B cell (primary cell): ENCODE measurements at regions not wholly inside any gene's neighbourhood (a gene's known extent, or its start where the extent isn't known, plus 50 kb on each side); places are given as distances from the start of the nearest gene placed in this dataset.

ENCODE experiments used
- ATAC-seq: fragments of 200-7000 bp; cut with Tn5 transposase; one replicate; pipeline ENCODE4 v1.10.0; 2021; ENCODE audit warnings: low read depth, mild to moderate bottlenecking, moderate number of reproducible peaks, moderate library complexity
- CTCF ChIA-PET: fragments of 350-600 bp; sonication (Branson Sonifier 250); formaldehyde crosslinking; loops from one replicate; lab custom pipeline; 2021; ENCODE audit warnings: antibody characterized with exemption, inconsistent platforms; lab: Charles Lee
- POLR2A ChIA-PET: fragments of 350-600 bp; sonication (Branson Sonifier 250); formaldehyde crosslinking; loops from one replicate; lab custom pipeline; 2021; ENCODE audit warnings: antibody characterized with exemption; lab: Charles Lee
- DNase-seq: peaks from one replicate; pipeline ENCODE4 v3.0.0; 2013
- H2AFZ ChIP-seq: 2 replicates; pipeline ENCODE4 v1.6.1; 2012; ENCODE audit warnings: mild to moderate bottlenecking, low read depth, low read length; ENCODE audit not compliant: insufficient read depth, poor library complexity, severe bottlenecking
- H3K27ac ChIP-seq, 2 donors: 1 replicate in 1 of 2; 2 replicates in 1 of 2; pipeline ENCODE4 v1.5.1; 2012 to 2013; ENCODE audit warnings: low read length in 2 of 2, mild to moderate bottlenecking in 2 of 2, moderate library complexity in 1 of 2
- H3K27me3 ChIP-seq, 4 experiments: fragments of 200-600 bp in 1 of 4; sonication (generic) in 1 of 4; replicated peaks in 1 of 4; 1 replicate in 2 of 4; 2 replicates in 2 of 4; pipeline versions ENCODE4 v1.6.1 to v1.7.0; 2013 to 2016; ENCODE audit warnings: low read length in 3 of 4, mild to moderate bottlenecking in 2 of 4, mixed read lengths in 1 of 4, moderate library complexity in 1 of 4; ENCODE audit not compliant: insufficient read depth in 4 of 4, control insufficient read depth in 3 of 4; ENCODE audit errors: control extremely low read depth in 1 of 4
- H3K36me3 ChIP-seq, 2 experiments: replicated peaks in 1 of 2; 1 replicate in 1 of 2; 2 replicates in 1 of 2; pipeline versions ENCODE4 v1.6.1 to v1.7.1; 2013; ENCODE audit warnings: low read length in 1 of 2; ENCODE audit not compliant: insufficient read depth in 2 of 2, control insufficient read depth in 1 of 2; ENCODE audit errors: control extremely low read depth in 1 of 2, extremely low read depth in 1 of 2
- H3K4me1 ChIP-seq, 2 donors: fragments of 200-600 bp in 1 of 2; sonication (generic) in 1 of 2; 1 replicate in 1 of 2; 2 replicates in 1 of 2; pipeline versions ENCODE4 v1.5.1 to v1.6.1; 2013 to 2017; ENCODE audit warnings: low read length in 2 of 2; ENCODE audit not compliant: control insufficient read depth in 2 of 2, insufficient read depth in 2 of 2
- H3K4me2 ChIP-seq: replicated peaks from 2 replicates; pipeline ENCODE3; 2012; ENCODE audit warnings: mild to moderate bottlenecking, low read depth, low read length; ENCODE audit not compliant: poor library complexity, severe bottlenecking
- H3K4me3 ChIP-seq, 5 experiments: fragments of 200-600 bp in 1 of 5; sonication (generic) in 1 of 5; 1 replicate in 3 of 5; 2 replicates in 2 of 5; pipeline versions ENCODE4 v1.5.1 to v1.7.0; 2011 to 2016; ENCODE audit warnings: low read length in 4 of 5, mild to moderate bottlenecking in 4 of 5, low read depth in 2 of 5, control low read depth in 1 of 5, moderate library complexity in 1 of 5; ENCODE audit not compliant: insufficient read depth in 1 of 5; ENCODE audit errors: control extremely low read depth in 1 of 5, extremely low read depth in 1 of 5
- H3K79me2 ChIP-seq: fragments of 200-600 bp; sonication (generic); one replicate; pipeline ENCODE4 v1.6.0; 2016; ENCODE audit warnings: low read length; ENCODE audit not compliant: control insufficient read depth, insufficient read depth
- H3K9ac ChIP-seq: fragments of 200-600 bp; sonication (generic); 2 replicates; pipeline ENCODE4 v1.6.1; 2017; ENCODE audit warnings: mild to moderate bottlenecking, low read length, moderate library complexity
- H3K9me3 ChIP-seq, 3 donors: one replicate each; pipeline versions ENCODE4 v1.6.1 to v1.7.1; 2013; ENCODE audit warnings: low read length in 2 of 3; ENCODE audit not compliant: control insufficient read depth in 2 of 3, insufficient read depth in 1 of 3; ENCODE audit errors: control extremely low read depth in 1 of 3
- H4K20me1 ChIP-seq: 2 replicates; pipeline ENCODE4 v1.6.0; 2012; ENCODE audit warnings: mild to moderate bottlenecking, low read length; ENCODE audit not compliant: insufficient read depth, control insufficient read depth, poor library complexity, severe bottlenecking
- H3K27ac Mint-ChIP-seq: one replicate; pipeline ENCODE4 v1.8.0; 2021; ENCODE audit warnings: mixed read lengths
- H3K27me3 Mint-ChIP-seq: one replicate; pipeline ENCODE4 v1.8.0; 2021; ENCODE audit warnings: mixed read lengths
- H3K4me1 Mint-ChIP-seq: one replicate; pipeline ENCODE4 v1.8.0; 2021; ENCODE audit warnings: mixed read lengths
- H3K4me3 Mint-ChIP-seq: one replicate; pipeline ENCODE4 v1.8.0; 2021; ENCODE audit warnings: mixed read lengths
- H3K9me3 Mint-ChIP-seq: one replicate; pipeline ENCODE4 v1.8.0; 2022; ENCODE audit warnings: mixed read lengths; ENCODE audit not compliant: insufficient read depth
- CTCF ChIP-seq: fragments of 200-600 bp; IDR thresholded peaks from one replicate; pipeline ENCODE4 v1.8.0; 2022; ENCODE audit warnings: antibody characterized with exemption, mild to moderate bottlenecking
- EZH2 ChIP-seq: IDR thresholded peaks from 2 replicates; pipeline ENCODE4 v1.6.1; 2012; ENCODE audit warnings: borderline replicate concordance, low read depth, mild to moderate bottlenecking, moderate library complexity, low read length; ENCODE audit not compliant: insufficient read depth, poor library complexity, severe bottlenecking
- WGBS: methylation state at CpG from one replicate; pipeline ENCODE4 v1.1.5; 2013; ENCODE audit warnings: missing lambda C conversion rate; ENCODE audit not compliant: insufficient coverage; 5-methylcytosine and 5-hydroxymethylcytosine counted together
- intact Hi-C: fragments of 100-400 bp; cut with micrococcal nuclease; formaldehyde crosslinking; loops from one replicate; pipeline ENCODE4 v1.10.0; 2022

GRCh38 chr4:18401425-18401824 lies 379.9 kb upstream of the LCORL start:
- no peaks in the 10 kb centered on the region for H4K20me1 ChIP-seq
- H2AFZ ChIP-seq = no peak overlapping the region
- no peak for DNase-seq
- Mint-ChIP-seq H3K4me1 (no peaks in the 10 kb centered on the region), H3K27me3 (no peaks in the 10 kb centered on the region), H3K4me3 (no peak overlapping the region), H3K27ac (no peak overlapping the region), H3K9me3 (no peaks in the 10 kb centered on the region)
- H3K9ac ChIP-seq = no peak overlapping the region
- intact Hi-C loops = no loop called here
- no peaks in the 10 kb centered on the region for H3K79me2 ChIP-seq
- H3K27me3 ChIP-seq = no peaks in the 10 kb centered on the region
- no peak overlapping the region for H3K4me2 ChIP-seq
- no peaks in the 10 kb centered on the region for H3K4me1 ChIP-seq
- ChIA-PET CTCF (no interaction called here), POLR2A (no interaction called here)
- H3K9me3 ChIP-seq = no peaks in the 10 kb centered on the region
- no peak for ATAC-seq
- H3K4me3 ChIP-seq = no peak overlapping the region
- WGBS = no CpG with 5 or more reads among the region's 2 CpGs
- H3K27ac ChIP-seq = no peak overlapping the region
- TF ChIP-seq EZH2 (no peak), CTCF (no peak)
- no peaks in the 10 kb centered on the region for H3K36me3 ChIP-seq

- Histone ChIP-seq H3K36me3 (no peaks in the 10 kb centered on the region), H3K4me1 (no peaks in the 10 kb centered on the region), H3K79me2 (no peaks in the 10 kb centered on the region), H3K27me3 (no peaks in the 10 kb centered on the region), H4K20me1 (no peaks in the 10 kb centered on the region), H3K4me2 (no peak overlapping the region), H2AFZ (no peak overlapping the region), H3K4me3 (no peak overlapping the region), H3K9me3 (no peaks in the 10 kb centered on the region), H3K27ac (no peak overlapping the region), H3K9ac (no peak overlapping the region)
- Mint-ChIP-seq H3K27me3 (no peaks in the 10 kb centered on the region), H3K4me3 (no peak overlapping the region), H3K9me3 (no peaks in the 10 kb centered on the region), H3K27ac (no peak overlapping the region), H3K4me1 (no peaks in the 10 kb centered on the region)
- CTCF ChIA-PET = interaction anchor here (0.7 kb wide), 1 partner anchor 12 kb away, joined by 3 read pairs; no protein-coding TSS in a partner anchor
- DNase-seq = no peak
- TF ChIP-seq CTCF (no peak), EZH2 (no peak)
- intact Hi-C loops = no loop called here
- no peak for ATAC-seq
- WGBS = 76% methylated on average over 3 of the region's 5 CpGs
- POLR2A ChIA-PET = interaction anchor here (0.6 kb wide), 1 partner anchor 197 kb away, joined by 3 read pairs; no protein-coding TSS in a partner anchor
Observed at GRCh38 chr4:18398661-18399060, 377.1 kb upstream of the LCORL start.
